GM11168 (cell line): ENCODE measurements at regions not wholly inside any gene's neighbourhood (a gene's known extent, or its start where the extent isn't known, plus 50 kb on each side); places are given as distances from the start of the nearest gene placed in this dataset.

Source experiments
- in situ Hi-C: fragments of 300-500 bp; cut with MboI; formaldehyde crosslinking; loops from one replicate; pipeline ENCODE4 v1.12.0; 2022; ENCODE audit warnings: low sequenced_read_pairs; ENCODE audit not compliant: unreplicated experiment

DNA sequence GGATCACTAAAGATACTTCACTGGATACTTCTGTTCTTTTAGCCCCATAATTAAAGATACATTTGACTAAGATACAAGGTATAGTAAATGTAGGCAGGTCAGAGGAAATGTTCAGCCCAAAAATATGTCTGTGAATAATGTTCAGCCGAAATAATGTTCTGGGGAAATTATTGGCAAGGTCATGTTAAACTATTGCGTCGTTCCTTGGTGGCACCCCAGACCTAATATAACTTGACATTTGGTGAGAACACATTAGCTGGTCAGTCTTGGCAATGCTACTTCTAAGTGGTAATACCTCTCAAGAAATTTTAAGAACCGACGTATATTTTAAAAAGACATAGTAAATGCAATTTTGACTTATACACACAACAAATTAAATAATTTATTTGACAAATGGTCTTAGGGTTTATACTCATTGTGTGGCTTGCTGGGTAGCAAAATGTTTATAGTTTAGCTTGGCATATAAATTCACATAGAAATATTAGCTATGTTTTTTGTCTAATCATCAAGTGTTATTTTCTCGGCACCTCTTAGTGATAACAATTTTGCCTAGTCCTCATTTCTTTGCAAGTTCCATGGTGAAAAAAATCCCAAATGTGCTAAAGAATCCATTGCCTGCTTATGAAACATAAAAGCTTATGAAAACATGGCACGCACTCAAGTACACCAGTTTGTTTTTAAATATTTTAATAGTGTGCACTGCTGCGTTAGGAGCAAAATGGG, 270.3 kb upstream of the NEBL start:
- in situ Hi-C loops, result no loop called here

- in situ Hi-C loops, result no loop called here
Measured at GRCh38 chr10:21166557-21167287, 269.6 kb upstream of the NEBL start.

GRCh38 chr10:21165489-21165888, 268.4 kb upstream of the NEBL start:
- in situ Hi-C loops, result no loop called here

GRCh38 chr10:21164687-21165086, 267.6 kb upstream of the NEBL start:
- in situ Hi-C loops, result no loop called here

DNA sequence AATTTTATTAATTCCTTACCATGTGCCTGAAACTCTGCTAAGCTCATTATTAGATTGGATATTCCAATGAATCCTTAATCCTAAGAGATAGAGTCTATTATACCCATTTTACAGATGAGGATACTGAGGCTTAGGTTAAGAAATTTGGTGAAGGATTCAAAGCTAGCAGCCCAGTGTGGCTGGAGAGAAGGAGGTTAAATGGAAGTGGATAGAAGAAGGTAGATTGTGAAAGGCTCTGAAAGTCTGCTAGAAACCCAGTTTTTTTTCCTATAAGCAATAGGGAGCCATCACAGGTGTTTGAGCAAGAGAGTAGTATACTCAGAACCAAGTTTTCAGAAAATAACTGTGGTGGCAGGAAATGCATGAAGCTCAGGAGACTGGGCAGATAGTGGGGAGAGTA, 265.8 kb upstream of the NEBL start:
- in situ Hi-C loops, result no loop called here

DNA sequence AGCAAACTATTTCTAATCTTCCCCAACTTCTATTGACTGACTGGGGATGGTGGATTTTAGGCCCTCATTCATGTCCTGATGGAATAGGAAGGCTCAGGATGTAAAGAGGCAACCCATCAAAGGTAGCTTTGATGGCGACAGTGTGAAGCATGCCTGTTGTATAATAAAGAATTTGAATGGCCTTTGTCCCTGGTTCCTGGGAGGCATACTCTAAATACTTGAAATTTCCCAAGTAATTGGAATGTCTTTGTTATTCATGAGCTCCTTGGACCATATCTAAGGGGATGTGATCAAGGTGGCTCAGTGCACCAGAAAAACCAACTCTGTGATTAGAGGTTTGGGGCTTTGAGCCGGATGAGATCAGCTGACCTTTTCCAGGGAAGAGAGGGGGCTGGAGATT, 264.5 kb upstream of the NEBL start:
- in situ Hi-C loops, result no loop called here

DNA sequence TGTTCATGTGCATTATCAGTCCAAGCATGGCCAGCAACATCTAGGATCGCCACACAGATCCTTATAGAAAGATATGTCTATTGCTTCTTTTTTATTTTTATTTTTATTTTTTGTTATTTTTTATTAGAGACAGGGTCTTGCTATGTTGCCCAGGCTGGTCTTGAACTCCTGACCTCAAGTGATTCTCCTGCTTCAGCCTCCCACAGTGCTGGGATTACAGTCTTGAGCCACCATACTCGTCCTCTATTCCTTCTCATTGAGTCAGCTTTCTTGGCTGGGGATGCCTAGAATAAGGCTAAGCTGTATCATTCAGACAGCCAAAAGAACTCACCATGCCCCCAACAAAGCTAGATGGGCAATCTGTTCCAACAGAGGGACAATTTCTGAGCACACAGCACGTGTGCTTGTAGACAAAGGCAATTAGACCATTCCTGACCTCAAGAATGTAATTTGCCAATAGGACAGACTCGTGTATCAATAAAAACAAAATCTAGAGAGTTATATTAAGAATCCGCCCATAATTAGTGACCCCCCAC, 264.0 kb upstream of the NEBL start:
- in situ Hi-C loops, result no loop called here

GRCh38 chr10:21160116-21160515, 263.0 kb upstream of the NEBL start:
- in situ Hi-C loops, result no loop called here

DNA sequence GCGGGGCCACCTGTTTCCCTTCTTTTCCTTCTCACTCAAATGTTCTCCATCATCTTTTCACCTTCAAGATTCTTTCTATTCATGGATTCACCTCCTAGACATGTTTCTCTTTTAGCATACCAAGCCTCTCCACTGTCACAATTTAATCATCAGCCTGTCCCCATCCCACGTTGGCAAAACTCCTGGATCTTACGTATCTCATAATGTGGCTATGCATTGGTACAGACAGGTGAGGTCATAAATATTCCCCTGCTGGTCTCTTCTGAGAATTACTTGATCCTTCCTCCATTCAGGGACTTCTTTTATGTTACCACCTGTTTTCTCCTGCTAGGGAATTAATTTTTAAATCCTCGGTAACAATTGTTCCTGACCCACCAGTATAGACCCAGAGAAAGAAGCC, 262.6 kb upstream of the NEBL start:
- in situ Hi-C loops, result no loop called here

- in situ Hi-C loops, result no loop called here
Measured at GRCh38 chr10:21158301-21158700, 261.2 kb upstream of the NEBL start.

DNA sequence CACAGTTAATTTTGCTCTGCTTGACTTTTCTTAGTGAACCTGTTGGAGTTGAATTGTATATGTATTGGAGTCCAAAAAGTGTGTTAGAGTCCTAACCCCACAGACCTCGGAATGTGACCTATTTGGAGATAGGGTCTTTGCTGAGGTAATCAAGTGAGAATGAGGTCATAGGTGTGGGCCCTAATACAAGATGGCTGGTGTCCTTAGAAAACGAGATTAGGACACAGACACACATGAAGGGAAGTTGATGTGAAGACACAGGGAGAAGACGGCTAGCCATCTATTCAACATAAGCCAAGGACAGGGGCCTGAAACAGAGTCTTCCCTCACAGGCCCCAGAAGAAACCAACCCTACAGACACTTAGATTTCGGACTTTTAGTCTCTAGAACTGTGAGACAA, 260.6 kb upstream of the NEBL start:
- in situ Hi-C loops, result no loop called here

DNA sequence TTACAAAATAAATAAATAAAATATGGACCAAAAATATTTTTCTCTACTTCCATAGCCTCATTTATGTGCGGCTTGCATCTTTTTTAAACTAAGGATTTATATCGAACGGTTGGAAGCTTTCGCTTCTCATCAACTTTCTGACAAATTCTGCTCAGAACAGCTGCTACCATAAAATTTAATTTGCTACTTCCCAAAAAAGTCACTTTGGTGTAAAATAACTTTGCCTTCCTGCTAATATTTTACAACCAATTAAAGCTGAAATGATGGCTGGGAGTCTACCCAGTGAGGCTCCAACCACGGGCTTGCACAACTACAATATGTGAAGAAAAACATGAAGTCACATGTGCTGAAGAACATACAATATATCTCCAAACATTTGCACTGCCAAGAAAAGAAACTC, 253.1 kb upstream of the NEBL start:
- in situ Hi-C loops, result no loop called here

- in situ Hi-C loops, result no loop called here
Measured at GRCh38 chr10:21146436-21146789, 249.3 kb upstream of the NEBL start.

GRCh38 chr10:21145751-21146435, 248.8 kb upstream of the NEBL start:
- in situ Hi-C loops, result no loop called here

DNA sequence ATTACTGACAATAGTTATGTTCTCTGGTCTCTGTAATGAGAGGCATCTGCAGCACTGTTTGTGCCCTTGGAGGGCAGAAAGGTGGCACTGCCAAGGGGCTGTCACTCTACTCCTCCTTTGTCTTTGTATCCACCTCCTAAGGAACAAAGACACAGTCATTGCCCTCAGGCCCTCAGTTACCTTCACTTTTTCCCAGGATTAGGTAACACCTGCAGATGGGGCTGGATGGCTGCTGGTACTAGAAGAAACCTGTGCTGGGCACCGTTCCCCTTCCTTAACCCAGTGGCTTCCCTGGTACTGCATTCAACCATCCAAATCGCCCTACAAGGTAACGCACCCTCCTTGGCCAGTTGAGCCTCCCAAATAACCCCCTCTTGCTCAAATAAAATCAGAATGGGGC, 246.9 kb upstream of the NEBL start:
- in situ Hi-C loops, result no loop called here

DNA sequence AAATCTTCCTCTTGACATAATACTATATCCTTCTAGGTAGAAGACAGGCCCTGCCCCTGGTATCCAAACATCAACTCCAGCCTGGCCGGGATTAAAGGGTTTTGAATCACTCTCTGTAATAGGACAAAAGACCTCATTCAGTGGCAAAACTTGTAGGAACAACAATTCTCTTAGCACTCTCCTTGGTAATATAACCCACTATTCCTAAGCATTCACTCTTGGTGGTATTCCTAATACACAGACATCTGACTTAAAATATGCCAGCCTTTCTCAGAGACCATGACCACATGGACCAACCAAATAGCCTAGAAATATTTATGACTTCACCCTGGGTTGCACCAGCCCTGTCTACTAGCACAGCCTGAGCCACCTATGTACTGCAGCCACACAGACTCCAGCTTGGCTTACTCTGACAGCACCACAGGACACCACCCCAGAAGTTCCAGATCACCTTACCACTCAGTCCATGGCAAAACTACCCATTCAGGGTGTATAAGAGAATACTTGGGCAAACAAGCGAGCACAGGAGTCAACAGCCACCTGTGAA, 244.9 kb upstream of the NEBL start:
- in situ Hi-C loops, result no loop called here

GRCh38 chr10:21138769-21139340, 241.7 kb upstream of the NEBL start:
- in situ Hi-C loops, result no loop called here

GRCh38 chr10:21135023-21135931, 238.2 kb upstream of the NEBL start:
- in situ Hi-C loops, result no loop called here

- in situ Hi-C loops, result no loop called here
Measured at GRCh38 chr10:21134645-21135022, 237.5 kb upstream of the NEBL start.
